Renal pelvis (tissue), 1 donor: ENCODE measurements at regions not wholly inside any gene's neighbourhood (a gene's known extent, or its start where the extent isn't known, plus 50 kb on each side); places are given as distances from the start of the nearest gene placed in this dataset.

Experiments
- DNase-seq: peaks from one replicate; pipeline ENCODE4 v3.0.0-alpha.2; 2013

DNA sequence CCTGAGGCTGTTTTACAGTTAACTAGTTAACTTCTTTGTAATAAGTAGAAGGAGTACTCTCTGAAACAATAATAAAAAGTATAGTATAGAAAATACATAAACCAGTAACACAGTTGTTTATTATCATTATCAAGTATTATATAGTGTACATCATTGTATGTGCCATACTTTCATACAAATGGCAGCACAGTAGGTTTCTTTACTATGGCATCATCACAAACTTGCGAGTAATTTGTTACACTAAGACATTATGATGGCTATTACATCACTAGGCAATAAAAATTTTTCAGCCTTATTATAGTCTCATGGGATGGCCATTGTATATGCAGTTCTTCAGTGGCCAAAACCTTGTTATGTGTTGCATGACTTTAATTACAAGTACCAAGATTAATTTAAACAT is 1376.5 kb upstream of the ADGRL2 start:
- DNase-seq, result no peak

DNA sequence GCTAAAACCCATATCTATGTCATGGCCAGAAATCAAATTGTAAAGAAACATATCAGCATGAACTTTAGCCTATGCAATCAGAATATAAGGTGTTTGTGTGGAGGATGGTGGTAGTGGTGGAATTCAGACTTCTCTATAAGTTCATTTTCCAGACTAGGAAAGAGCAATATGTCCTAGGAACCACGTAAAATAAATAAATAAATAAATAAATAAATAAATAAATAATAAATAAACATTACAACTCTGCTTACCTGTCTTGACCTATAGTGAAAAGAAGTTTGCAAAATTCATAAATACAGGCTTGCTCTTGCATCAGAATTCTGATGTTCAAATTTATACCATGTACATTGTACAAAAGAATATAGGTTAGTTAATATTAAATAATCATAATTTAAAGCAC is 1382.6 kb upstream of the ADGRL2 start:
- no peak for DNase-seq

DNA sequence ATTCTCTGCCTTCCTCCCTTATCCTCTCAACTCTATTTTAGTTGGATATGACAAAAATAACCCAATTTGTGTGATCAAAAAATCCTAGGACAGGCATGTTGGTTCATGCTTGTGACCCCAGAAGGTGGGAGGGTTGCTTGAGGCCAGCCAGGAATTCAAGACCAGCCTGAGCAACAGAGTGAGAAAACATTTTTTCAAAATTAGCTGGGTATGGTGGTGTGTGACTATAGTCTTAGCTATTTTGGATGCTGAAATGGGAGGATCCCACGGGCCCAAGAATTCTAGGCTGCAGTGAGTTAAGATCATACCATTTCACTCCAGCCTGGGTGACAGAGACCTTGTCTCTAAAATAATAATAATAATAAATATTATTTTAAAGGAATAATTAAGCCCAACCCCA is 1383.1 kb upstream of the ADGRL2 start:
- no peak for DNase-seq

DNA sequence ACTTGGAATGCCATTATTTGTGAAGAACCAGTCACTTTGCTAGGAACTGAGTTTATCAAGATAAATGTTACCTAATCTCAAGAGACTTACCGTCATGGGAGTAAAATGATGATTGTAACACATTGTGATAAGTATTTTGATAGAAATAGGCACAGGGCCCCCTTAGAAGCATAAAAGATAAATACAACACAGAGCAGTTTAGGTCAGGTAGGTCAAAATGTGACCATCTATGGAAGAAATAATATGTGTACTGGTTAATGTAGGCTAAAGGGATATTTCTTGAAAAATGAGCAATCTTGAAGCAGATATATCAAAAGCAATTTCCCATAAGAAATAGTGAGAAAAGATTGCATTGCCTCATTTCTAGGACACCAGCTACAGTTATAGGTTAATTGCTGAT is 1386.8 kb upstream of the ADGRL2 start:
- DNase-seq, result no peak

DNA sequence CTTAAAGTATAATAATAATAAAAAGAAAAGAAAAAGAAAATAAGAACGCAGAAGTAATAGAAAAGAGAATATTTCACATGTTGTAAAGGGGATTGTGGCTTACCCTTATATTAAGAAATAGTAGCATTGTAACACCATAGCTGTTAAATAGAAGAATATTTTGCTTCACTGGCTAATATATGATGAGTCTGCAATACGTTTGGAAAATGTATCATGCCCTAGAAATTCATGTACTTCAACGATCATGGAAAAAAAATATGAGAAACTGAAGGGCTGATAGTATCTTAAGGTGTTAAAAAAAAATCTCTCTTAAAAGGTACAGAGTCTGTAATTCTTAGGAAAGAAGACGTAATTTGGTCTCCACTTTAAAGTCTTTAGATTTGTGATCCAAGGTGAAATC is 1390.5 kb upstream of the ADGRL2 start:
- DNase-seq, result no peak

DNA sequence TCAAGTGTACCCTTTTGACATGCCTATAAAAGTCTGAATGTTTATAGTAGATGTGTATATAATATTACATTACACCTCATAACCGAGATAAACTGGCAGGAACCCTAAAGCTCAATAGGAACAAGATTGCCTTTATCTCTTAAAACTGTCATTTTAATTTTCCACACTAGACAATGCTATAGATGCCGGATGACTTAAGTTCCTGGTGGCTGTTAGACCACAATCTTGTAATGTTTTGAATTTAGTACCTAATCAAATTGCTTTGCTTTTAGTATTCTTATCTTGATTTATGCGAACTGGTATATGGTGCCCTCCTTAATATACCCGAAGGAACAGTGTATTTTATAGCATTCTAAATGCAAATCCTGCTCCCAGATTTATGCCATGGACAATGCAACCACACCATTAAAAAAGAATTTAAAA is 1397.0 kb upstream of the ADGRL4 start:
- no peak for DNase-seq

DNA sequence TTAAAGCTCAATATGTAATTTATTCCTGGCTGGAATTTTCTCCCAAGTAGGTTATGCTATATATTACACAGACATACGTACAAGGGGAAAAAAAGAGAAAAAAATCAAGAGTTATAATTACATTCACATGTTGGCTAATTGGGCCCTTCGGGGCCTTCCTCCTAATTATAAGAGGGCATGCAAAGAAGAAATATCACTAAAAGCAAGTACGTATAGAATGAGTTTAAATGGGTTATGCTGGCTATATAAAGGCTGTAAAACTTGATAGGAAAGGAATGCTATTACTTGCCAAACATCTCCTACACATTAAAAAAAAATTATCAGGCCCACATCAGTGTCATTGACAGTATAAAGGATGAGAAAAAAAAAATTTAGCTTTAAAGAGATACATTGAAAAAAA is 1396.1 kb upstream of the ADGRL4 start:
- no peak for DNase-seq

DNA sequence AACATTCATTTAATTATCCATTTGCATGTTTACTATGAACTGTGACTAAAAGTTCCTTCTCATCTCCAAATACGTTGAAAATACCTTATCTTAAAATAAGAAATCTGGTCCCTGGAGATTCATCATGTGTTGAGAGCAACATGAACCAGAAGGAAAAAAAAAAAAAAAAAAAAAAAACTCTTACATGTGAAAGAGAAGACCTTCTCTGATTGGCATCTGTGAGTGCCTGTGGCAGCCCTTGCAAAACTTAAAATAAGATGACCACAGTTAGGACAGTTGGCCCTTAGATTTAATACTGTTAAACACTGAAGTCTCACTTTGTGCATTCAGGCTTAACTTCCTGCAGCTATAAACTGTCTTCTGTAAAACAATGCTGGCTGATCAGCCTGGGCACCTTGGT is 1395.2 kb upstream of the ADGRL4 start:
- no peak for DNase-seq

DNA sequence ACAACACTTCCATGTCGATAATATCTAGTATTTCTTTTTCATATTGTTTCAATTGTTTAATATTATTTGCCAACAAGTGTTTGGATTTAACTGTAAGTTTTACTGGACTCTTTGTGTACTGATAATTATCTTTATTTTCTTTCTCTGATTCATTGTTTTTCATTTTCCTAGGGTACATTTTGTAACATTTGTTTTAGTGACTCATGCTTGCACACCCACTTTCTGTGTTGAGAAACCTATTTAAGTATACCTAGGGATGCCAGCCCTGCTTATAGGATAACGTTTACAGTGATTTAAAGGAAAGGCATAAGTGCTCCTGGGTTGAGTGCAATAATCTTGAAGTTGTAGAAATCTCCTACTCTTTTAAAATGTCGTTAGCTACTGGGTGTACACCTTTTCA is 1386.0 kb upstream of the ADGRL4 start:
- DNase-seq, result no peak

DNA sequence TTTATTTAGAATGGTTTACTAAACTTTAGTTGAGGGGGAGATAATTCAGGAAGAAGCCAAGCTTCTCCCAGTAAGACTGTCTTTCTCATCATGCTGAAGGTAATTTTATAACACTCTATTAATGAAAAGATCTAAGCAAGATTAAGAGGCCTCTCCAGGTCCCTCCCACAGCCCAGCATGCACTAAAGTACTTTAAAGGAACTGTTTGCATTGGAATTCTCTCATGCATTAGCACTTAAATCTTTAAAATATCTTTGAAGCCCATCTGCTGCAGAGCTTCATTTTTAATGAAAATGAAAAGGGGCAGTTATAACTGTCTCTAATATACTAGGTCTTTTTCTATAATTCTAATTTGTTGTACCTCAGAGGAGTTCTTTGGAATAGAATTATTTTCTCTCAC is 1379.1 kb upstream of the ADGRL4 start:
- DNase-seq, result no peak

DNA sequence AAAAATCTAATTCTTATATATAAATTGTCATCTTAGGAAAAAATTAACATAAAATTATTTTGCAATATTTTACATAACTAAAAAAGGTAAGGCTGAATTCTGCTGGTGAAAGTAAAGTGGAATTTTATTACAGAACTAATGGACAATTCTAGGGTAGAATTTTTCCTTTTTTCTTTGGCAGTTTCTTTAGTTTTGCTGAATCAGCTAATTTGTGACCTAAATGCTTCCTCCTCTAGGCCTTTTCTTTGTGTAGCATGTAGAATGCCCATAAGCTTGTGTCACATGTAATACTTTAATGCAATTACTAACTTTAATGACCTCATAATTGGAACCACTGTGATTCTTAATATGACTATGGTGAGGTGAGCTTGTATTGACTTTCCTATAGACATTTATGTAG is 1378.4 kb upstream of the ADGRL4 start:
- no peak for DNase-seq

DNA sequence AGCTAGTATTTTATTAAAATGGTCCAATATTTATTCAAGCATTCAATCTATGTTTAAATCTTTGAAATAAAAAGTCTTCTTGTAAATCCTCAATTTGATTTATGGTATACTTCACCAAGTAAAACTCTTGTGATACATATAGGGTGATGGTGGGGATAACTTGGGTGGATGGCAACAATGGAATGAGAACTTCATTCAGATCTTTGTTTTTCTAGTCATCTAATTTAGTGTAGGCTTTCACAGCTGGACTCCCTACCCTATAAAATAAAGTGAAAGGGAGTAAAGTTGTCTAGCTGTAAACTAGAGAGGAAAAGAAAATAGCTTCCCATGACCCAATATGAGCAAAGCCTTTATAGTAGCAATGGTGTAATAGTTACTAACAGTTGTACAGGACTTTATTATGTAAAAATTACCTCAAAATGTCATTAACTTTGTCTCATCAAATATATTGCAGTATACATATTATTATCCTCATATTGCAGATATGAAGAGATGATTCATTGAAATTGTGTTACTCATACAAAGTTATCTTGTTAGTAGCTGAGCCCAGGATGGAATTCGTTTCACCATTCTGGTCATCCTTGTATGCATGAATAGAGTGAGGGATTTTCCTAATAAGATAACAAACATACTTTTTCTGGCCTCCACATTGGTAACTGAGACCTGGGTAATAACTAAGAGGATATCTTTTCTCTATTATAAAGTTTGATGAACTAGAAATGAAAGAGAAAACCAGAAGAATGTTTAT is 1377.7 kb upstream of the ADGRL4 start:
- DNase-seq, result peak; percentile 20

DNA sequence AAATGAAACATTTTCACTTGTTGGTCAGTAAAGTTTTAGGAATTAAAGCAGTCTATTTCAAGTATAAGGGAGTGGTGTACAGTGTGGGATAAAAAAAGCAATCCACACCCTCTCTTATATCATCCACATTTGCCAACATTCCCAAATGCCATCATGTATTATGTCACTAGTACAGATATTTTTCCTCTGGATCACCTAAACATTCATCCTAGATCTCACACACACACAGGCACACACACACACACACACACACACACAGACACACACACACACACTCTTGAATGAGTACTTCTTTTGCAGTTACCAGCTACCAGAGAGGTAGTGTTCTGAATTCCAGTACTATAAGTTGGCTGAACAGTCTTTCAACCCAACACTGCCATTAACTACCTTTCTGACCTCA is 1369.1 kb upstream of the ADGRL4 start:
- DNase-seq, result no peak

DNA sequence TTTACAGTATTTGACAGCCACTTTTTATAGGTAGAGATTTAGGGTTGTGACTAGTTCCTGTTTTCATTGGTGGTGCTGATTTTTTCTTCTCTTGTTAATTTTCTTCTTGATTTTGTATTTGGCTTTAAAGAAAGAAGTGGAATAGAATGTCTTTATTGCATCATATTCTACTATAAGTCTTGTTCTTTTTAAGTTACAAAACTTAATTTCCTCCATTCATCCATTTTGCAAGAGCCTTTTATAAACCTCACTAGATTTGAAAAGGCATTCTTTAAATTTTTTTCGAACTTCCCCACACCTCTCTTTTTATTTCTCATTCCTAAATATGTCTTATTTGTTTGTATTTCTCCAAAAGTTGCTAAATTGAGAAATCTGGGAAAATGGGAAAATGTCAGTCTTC is 1368.6 kb upstream of the ADGRL4 start:
- no peak for DNase-seq

DNA sequence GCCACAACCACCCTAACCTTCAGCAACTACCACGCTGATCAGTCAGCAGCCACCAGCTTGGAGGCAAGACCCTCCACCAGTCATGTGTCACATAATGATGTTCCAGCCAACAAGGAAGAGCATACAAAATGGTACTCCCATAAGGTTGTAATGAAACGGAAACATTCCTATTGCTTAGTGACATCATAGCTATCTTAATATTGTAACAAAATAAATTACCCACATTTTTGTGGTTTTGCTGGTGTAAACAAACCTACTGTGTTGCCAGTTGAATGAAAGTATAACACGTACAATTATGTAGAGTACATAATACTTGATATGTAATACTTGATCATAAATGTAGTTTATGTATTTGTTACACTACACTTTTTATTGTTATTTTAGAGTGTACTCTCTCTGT is 1363.2 kb upstream of the ADGRL4 start:
- no peak for DNase-seq

DNA sequence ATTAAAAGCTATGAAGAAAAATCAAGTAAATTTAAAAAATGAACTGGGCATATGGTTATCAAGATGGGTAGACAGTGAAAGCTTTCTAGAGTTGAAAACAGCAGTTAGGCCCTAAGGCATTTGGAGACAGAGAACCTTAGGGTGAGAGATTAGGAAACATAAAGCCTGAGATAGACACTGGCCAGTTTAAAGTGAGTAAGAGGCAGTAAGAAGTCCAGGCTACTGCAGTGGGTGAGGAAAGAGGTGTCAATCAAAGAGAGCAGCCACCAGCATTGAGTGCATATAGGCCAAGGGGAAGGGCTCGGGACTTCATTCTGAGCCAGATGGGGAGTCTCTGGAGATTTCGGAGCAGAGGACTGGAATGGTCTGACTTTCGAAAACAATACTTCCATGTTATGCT is 1360.5 kb upstream of the ADGRL4 start:
- DNase-seq, result no peak

DNA sequence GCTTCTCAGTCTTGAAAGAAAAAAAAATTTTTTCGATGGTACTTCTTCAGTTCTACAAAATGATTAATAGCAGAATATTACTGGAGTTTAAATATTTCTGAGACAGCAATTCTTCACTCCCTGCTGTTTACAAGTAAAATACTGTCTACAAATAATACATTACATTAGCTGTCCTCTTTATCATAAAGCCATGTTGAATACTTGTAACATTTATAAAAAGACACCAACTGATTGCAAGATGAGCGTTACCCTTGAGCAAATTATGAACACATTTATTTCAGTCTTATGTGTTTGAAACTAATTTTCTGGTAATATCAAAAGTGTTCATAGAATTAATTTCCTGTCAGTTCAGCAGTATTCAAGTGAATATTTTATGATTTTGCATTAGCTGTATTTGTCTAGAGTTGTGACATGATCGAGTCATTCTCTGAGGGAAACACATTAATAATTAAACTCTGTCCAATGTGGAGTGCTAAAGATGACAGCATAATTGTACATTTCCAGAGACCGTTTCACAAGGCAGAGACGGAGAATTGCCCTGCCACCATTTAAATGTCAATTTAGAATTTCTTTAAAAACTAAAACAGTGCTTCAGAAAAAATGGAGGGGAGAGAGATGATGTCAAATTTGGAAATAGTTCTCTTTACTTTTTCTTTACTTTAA is 1359.0 kb upstream of the ADGRL4 start:
- DNase-seq, result no peak

DNA sequence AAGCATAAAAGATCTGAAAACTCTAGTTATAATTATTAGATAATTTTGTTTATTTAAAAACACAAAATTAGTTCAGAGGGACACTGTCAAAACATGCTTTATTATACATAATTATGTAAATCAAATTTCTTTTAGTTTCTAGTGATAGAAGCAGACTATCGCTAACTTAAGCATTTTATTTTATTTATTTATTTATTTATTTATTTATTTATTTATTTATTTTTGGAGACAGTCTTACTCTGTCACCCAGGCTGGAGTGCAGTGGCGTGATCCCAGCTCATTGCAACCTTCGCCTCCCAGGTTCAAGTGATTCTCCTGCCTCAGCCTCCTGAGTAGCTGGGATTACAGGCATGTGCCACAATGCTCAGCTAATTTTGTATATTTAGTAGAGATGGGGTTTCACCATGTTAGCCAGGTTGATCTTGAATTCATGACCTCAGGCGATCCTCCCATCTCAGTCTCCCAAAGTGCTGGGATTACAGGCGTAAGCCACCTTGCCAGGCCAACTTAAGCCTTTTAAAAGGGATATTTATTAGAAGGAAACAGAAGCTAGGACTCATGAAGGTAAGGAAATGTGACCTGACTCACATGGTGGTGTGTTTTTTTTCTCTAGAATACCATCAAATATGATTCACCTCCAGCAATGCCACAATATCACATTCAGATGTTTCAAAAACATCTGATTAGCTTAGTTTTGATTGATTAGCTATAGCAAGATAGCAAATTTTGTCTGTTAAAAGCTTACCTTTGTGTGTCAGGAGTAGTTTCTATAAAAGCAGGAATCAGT is 1357.4 kb upstream of the ADGRL4 start:
- no peak for DNase-seq

DNA sequence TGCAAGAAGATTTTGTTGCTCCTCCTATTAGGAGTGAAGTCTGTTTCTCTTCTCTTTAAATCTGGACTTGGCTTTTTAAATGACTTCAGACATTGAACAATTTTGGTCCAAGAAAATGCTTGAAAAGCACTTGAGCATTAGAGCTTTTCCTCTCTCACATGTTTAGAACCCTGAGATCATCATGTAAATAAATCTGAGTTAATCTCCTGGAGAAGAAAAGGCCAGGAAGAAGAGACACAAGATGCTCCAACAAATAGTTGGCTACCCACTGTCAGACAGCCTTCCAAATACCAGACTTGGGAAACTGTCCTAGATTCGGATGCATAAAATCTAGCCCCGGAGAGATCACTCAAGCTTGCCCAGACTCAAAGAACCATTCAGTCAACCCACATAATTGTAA is 1353.1 kb upstream of the ADGRL4 start:
- no peak for DNase-seq

DNA sequence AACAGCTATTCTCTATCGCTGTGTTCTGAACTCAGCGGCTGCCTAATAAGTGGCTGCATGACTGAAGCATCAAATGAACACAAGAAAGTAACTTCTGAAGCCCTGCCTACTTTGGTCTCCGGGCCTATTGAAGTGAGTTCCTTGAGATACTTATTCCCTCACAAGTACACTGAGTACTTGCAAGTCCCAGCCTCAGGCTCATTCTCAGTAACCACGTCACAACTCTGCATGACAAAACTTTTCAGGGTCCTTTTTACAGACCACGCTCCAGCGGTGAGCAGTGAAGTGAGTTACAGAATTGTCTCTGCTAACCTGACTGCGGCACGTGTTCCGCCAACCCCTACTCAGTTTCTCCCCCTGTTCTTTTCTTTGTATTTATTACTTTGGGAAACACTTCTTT is 1342.7 kb upstream of the ADGRL4 start:
- DNase-seq, result no peak

DNA sequence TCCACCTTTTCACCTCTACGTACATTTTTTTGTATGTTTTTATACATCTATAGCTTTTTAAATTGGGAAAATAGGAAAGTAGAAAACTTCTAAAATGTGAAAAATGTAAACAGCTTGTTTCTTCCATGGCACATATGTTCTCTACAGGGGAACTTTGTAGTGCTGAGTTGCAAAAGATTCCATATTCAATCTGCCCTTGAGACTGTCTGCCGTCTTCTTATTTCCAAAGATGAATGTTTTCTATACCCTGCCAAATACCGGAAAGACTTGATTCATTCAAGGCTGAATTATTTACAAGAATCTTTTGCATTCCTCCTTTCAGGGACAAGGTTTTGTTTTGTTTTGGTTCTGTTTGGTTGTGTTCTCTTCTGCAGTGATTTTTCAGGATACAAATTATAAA is 1334.5 kb upstream of the ADGRL4 start:
- no peak for DNase-seq

DNA sequence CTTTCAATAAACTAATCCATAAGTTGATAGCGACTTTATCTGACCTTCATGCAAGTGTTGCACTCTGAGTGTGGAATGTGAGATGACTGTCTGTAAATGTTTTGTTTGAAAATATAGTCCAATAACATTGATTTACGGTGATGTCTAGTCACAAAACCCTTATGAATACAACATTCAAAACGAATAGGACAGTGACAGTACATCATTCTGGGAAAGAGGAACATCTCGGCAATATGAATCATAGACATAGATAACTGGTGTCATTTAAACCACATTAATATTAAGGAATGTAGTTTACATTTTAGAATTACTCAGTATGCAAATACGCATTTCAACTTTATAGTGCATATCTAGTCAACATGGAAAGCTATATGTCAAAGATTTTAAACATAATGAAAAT is 1311.6 kb upstream of the ADGRL4 start:
- no peak for DNase-seq

DNA sequence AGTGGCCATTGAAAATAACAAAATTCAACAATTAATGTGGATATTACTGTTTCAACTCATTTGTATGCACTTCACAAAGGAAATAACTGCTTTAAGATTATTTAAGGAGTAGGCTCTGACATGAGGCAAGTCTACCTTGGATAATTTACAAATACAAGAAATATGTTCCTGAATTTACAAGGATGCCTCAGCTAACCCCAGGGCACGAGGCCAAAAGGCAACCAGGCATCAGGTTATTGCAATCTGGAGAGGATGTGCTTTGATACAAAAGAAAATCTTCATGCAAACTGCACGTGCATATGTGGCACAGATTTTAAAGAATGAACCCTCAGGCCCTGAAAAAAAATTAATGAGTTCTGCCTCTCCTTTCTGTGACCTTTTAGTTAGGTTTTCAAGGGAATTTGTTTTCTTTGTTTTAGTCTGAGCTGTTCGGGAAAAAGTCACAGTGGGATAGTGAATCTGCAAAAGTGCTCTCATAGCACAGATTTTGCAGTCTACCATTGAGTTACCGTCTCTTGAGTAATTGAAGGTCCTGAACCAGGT is 1304.2 kb upstream of the ADGRL4 start:
- no peak for DNase-seq
